HCT116 (cell line): ENCODE measurements at regions not wholly inside any gene's neighbourhood (a gene's known extent, or its start where the extent isn't known, plus 50 kb on each side); places are given as distances from the start of the nearest gene placed in this dataset.

ENCODE experiments used
- ATAC-seq: fragments of 200-7000 bp; cut with Tn5 transposase; 2 replicates; pipeline ENCODE4 v1.9.1; 2020; ENCODE audit warnings: mild to moderate bottlenecking, moderate library complexity
- BruUV-seq: library from RNA; stranded (reverse); fragments of 400-500 nt; replicated peaks from 2 replicates; lab custom pipeline; 2021; lab: Mats Ljungman, UMichigan
- CTCF ChIA-PET: fragments of 300-600 bp; sonication (Branson Sonifier 250); formaldehyde crosslinking; loops from one replicate; lab custom pipeline; 2021; ENCODE audit warnings: antibody characterized with exemption; lab: Charles Lee
- POLR2A ChIA-PET: fragments of 300-600, 350-600 bp; sonication (Branson Sonifier 250); formaldehyde crosslinking; loops from one replicate; lab custom pipeline; 2021; ENCODE audit warnings: antibody characterized with exemption; lab: Charles Lee
- RAD21 ChIA-PET, 2 experiments: fragments of 300-600 bp; sonication (Branson Sonifier 250); formaldehyde crosslinking; loops; one replicate each; lab custom pipeline; 2023; ENCODE audit warnings: low total read pairs in 2 of 2; ENCODE audit not compliant: uncharacterized antibody in 2 of 2, unreplicated experiment in 2 of 2, low non-redundant PET in 1 of 2; lab: Charles Lee
- DNase-seq: peaks from one replicate; pipeline ENCODE4 v3.0.0-alpha.2; 2010; ENCODE audit warnings: low read depth, low spot score
- H2AFZ ChIP-seq: fragments of 200-600 bp; shearing (Covaris generic), sonication (generic); 2 replicates; pipeline ENCODE4 v1.6.1; 2017; ENCODE audit warnings: low read depth, mixed run types, mixed read lengths, antibody characterized with exemption, low read length; ENCODE audit not compliant: poor library complexity, severe bottlenecking
- H3K27ac ChIP-seq: 2 replicates; pipeline ENCODE4 v1.5.1; 2012; ENCODE audit warnings: low read depth, low read length
- H3K27me3 ChIP-seq: fragments of 200-600 bp; sonication (generic); 2 replicates; pipeline ENCODE4 v1.6.1; 2016; ENCODE audit warnings: mixed run types, low read length, mixed read lengths; ENCODE audit not compliant: insufficient read depth
- H3K36me3 ChIP-seq, 2 experiments: fragments of 200-500 bp in 1 of 2; fragments of 200-600 bp in 1 of 2; sonication (Bioruptor generic) in 1 of 2; sonication (generic) in 1 of 2; 2 replicates each; pipeline versions ENCODE4 v1.5.1 to v1.6.1; 2014 to 2016; ENCODE audit warnings: low read length in 2 of 2, inconsistent platforms in 1 of 2, mixed read lengths in 1 of 2, mixed run types in 1 of 2; ENCODE audit not compliant: insufficient read depth in 2 of 2, control insufficient read depth in 1 of 2
- H3K4me1 ChIP-seq, 2 experiments: fragments of 200-600 bp in 1 of 2; sonication (generic) in 1 of 2; 2 replicates each; pipeline versions ENCODE4 v1.5.1 to v1.6.1; 2012 to 2017; ENCODE audit warnings: low read length in 2 of 2, inconsistent platforms in 1 of 2, mild to moderate bottlenecking in 1 of 2, mixed read lengths in 1 of 2, mixed run types in 1 of 2, moderate library complexity in 1 of 2; ENCODE audit not compliant: insufficient read depth in 2 of 2, control insufficient read depth in 1 of 2
- H3K4me2 ChIP-seq: fragments of 200-600 bp; sonication (generic); 2 replicates; pipeline ENCODE4 v1.6.1; 2017; ENCODE audit warnings: mixed run types, low read length, mixed read lengths
- H3K4me3 ChIP-seq, 2 experiments: fragments of 200-600 bp in 1 of 2; sonication (generic) in 1 of 2; replicated peaks in 1 of 2; 2 replicates each; pipeline ENCODE4 v1.5.1; 2011 to 2016; ENCODE audit warnings: low read length in 2 of 2, control low read depth in 1 of 2, low read depth in 1 of 2, mild to moderate bottlenecking in 1 of 2, mixed read lengths in 1 of 2, mixed run types in 1 of 2
- H3K79me2 ChIP-seq: fragments of 200-600 bp; sonication (generic); 2 replicates; pipeline ENCODE4 v1.6.1; 2017; ENCODE audit warnings: mild to moderate bottlenecking, mixed run types, low read length, moderate library complexity, mixed read lengths; ENCODE audit not compliant: insufficient read depth
- H3K9ac ChIP-seq: fragments of 200-600 bp; sonication (generic); 2 replicates; pipeline ENCODE4 v1.6.1; 2016; ENCODE audit warnings: low read length, mixed read lengths
- H3K9me2 ChIP-seq: fragments of 200-600 bp; sonication (generic), shearing (Covaris generic); 2 replicates; pipeline ENCODE4 v1.6.1; 2017; ENCODE audit warnings: mixed run types, mild to moderate bottlenecking, moderate library complexity; ENCODE audit not compliant: insufficient read depth
- H3K9me3 ChIP-seq, 2 experiments: fragments of 200-500 bp in 1 of 2; fragments of 200-600 bp in 1 of 2; sonication (Bioruptor generic) in 1 of 2; sonication (generic) in 1 of 2; 2 replicates each; pipeline ENCODE4 v1.6.1; 2014 to 2017; ENCODE audit warnings: low read length in 2 of 2, mixed read lengths in 2 of 2, inconsistent platforms in 1 of 2, low read depth in 1 of 2, mild to moderate bottlenecking in 1 of 2, mixed run types in 1 of 2, moderate library complexity in 1 of 2; ENCODE audit not compliant: control insufficient read depth in 1 of 2, insufficient read depth in 1 of 2
- H4K20me1 ChIP-seq: fragments of 200-600 bp; sonication (generic), shearing (Covaris generic); 2 replicates; pipeline ENCODE4 v1.6.1; 2017; ENCODE audit warnings: mixed run types, mild to moderate bottlenecking, moderate library complexity; ENCODE audit not compliant: insufficient read depth
- ATF3 ChIP-seq: IDR thresholded peaks from 2 replicates; pipeline ENCODE4 v1.6.1; 2012
- CTCF ChIP-seq, 3 experiments: fragments of 200-600 bp in 1 of 3; sonication (generic) in 1 of 3; IDR thresholded peaks in 2 of 3; conservative IDR thresholded peaks in 1 of 3; 2 replicates each; pipeline ENCODE4 v1.5.1; 2012 to 2017; ENCODE audit warnings: low read depth in 2 of 3, low read length in 2 of 3, antibody characterized with exemption in 1 of 3, borderline replicate concordance in 1 of 3, control low read depth in 1 of 3, mild to moderate bottlenecking in 1 of 3, mixed read lengths in 1 of 3, mixed run types in 1 of 3, moderate library complexity in 1 of 3; ENCODE audit not compliant: insufficient read depth in 1 of 3
- EGR1 ChIP-seq: IDR thresholded peaks from 2 replicates; pipeline ENCODE4 v1.6.1; 2012; ENCODE audit warnings: low read depth
- ELF1 ChIP-seq: IDR thresholded peaks from 2 replicates; pipeline ENCODE4 v1.6.1; 2012; ENCODE audit warnings: low read depth, borderline replicate concordance
- EZH2 ChIP-seq: fragments of 200-600 bp; sonication (generic); IDR thresholded peaks from 2 replicates; pipeline ENCODE4 v1.6.1; 2017; ENCODE audit warnings: antibody characterized with exemption, mixed run types
- EZH2phosphoT487 ChIP-seq: fragments of 200-600 bp; IDR thresholded peaks from 2 replicates; pipeline ENCODE4 v1.6.1; 2018; ENCODE audit warnings: antibody characterized with exemption, borderline replicate concordance
- FOSL1 ChIP-seq: IDR thresholded peaks from 2 replicates; pipeline ENCODE4 v1.6.1; 2012; ENCODE audit warnings: low read depth
- JUND ChIP-seq: IDR thresholded peaks from 2 replicates; pipeline ENCODE4 v1.6.1; 2012
- MAX ChIP-seq: IDR thresholded peaks from 2 replicates; pipeline ENCODE4 v1.6.1; 2012
- POLR2AphosphoS5 ChIP-seq: IDR thresholded peaks from 2 replicates; pipeline ENCODE4 v1.6.1; 2011; ENCODE audit warnings: mild to moderate bottlenecking, low read depth, low read length, moderate library complexity
- RAD21 ChIP-seq: IDR thresholded peaks from 2 replicates; pipeline ENCODE4 v1.6.1; 2012; ENCODE audit warnings: low read depth, mild to moderate bottlenecking
- REST ChIP-seq: IDR thresholded peaks from 2 replicates; pipeline ENCODE4 v1.6.1; 2012; ENCODE audit warnings: low read depth
- SRF ChIP-seq: IDR thresholded peaks from 2 replicates; pipeline ENCODE4 v1.6.1; 2012; ENCODE audit warnings: low read depth
- YY1 ChIP-seq: IDR thresholded peaks from 2 replicates; pipeline ENCODE4 v1.6.1; 2011; ENCODE audit warnings: low read length, low read depth, moderate library complexity, mild to moderate bottlenecking; ENCODE audit not compliant: insufficient replicate concordance; ENCODE audit errors: extremely low read depth
- ZBTB33 ChIP-seq: IDR thresholded peaks from 2 replicates; pipeline ENCODE4 v1.6.1; 2011; ENCODE audit warnings: mild to moderate bottlenecking, low read length, moderate library complexity; ENCODE audit not compliant: insufficient replicate concordance; ENCODE audit errors: extremely low read depth
- ZNF274 ChIP-seq: fragments of 200-500 bp; sonication (Bioruptor generic); IDR thresholded peaks from 2 replicates; pipeline ENCODE4 v1.6.1; 2014; ENCODE audit warnings: mild to moderate bottlenecking, low read depth, low read length, inconsistent platforms
- intact Hi-C: fragments of 100-400 bp; cut with micrococcal nuclease; formaldehyde crosslinking; loops from 2 replicates; pipeline ENCODE4 v1.10.0; 2022

- Histone ChIP-seq H4K20me1 (no peaks in the 10 kb centered on the region), H3K36me3 (no peaks in the 10 kb centered on the region), H3K4me3 (no peak overlapping the region), H3K27ac (no peak overlapping the region), H3K9me3 (no peaks in the 10 kb centered on the region), H2AFZ (no peak overlapping the region), H3K4me1 (peaks cover 0 to 5% of the 10 kb centered on the region in 2 experiments; a peak in 1 of 4 replicates)
- no TSS peak for BruUV-seq
- no peak for ATAC-seq
- TF ChIP-seq ATF3 (no peak), YY1 (no peak), POLR2AphosphoS5 (no peak), JUND (no peak), EZH2 (no peak), REST (no peak), EZH2phosphoT487 (no peak), FOSL1 (no peak), ZNF274 (no peak), SRF (no peak), CTCF (IDR thresholded peaks at IDR 0.05 in 2 of 3, conservative IDR thresholded peaks at IDR 0.05 in 1 of 3; ENCODE audit: borderline replicate concordance in 1 of 3, insufficient read depth in 1 of 3, low read depth in 2 of 3, low read length in 2 of 3) (no peak), ZBTB33 (no peak), RAD21 (no peak), MAX (no peak), ELF1 (no peak), EGR1 (no peak)
- TF ChIP-seq, all 23 proteins: peak for 0
- POLR2A ChIA-PET: no interaction called here
- no peaks in the 10 kb centered on the region for H3K79me2 ChIP-seq
- intact Hi-C loops: no loop called here
- H3K4me2 ChIP-seq: no peak overlapping the region
- no peak for DNase-seq
- no peaks in the 10 kb centered on the region for H3K9me2 ChIP-seq
- CTCF ChIA-PET: no interaction called here
- H3K27me3 ChIP-seq: no peaks in the 10 kb centered on the region; the same call in 1 of the 2 replicates
- H3K9ac ChIP-seq: no peak overlapping the region
- RAD21 ChIA-PET: no interaction called here
Observed at GRCh38 chr3:72130565-72130964, 345.6 kb upstream of the PROK2 start.
